Retinal pigment epithelial cell (primary cell): ENCODE measurements at regions not wholly inside any gene's neighbourhood (a gene's known extent, or its start where the extent isn't known, plus 50 kb on each side); places are given as distances from the start of the nearest gene placed in this dataset.
"Not testable (repeated sequence)": the region's sequence is repeated elsewhere in the genome, so short reads cannot be mapped to it uniquely, and the experiment has no call there.

ENCODE experiments used
- DNase-seq: peaks from one replicate; pipeline ENCODE4 v3.0.0-alpha.2; 2010; ENCODE audit warnings: low read depth
- H3K4me3 ChIP-seq: 2 replicates; pipeline ENCODE4 v1.5.1; 2011; ENCODE audit warnings: mild to moderate bottlenecking, low read length, control low read depth, moderate library complexity
- TF ChIP-seq, protein P1 (sequence below): conservative IDR thresholded peaks from 2 replicates; pipeline ENCODE4 v1.5.1; 2011; ENCODE audit warnings: low read depth, low read length, control low read depth, inconsistent platforms

DNA sequence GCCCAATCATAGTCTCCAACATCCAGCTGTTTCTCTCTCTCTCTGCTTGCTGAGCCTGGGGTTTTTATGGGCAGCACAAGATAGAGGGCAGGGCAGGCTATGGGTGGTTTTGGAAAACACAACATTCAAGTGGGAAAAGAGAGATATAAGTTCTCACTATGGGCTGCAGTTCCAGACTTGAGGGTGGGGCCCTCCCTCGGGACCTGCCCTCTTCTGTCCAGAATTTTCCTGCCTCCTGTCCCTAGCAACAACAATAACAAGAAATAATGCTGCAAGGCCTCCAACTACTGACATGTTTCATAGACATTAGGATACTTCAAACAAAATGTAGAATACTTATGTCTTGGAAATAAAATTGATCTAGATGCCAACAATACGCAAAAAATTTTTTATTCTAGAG, 107.8 kb downstream of the C18orf54 start:
- no peak overlapping the region for H3K4me3 ChIP-seq
- DNase-seq, result no peak
- TF ChIP-seq, protein P1, sequence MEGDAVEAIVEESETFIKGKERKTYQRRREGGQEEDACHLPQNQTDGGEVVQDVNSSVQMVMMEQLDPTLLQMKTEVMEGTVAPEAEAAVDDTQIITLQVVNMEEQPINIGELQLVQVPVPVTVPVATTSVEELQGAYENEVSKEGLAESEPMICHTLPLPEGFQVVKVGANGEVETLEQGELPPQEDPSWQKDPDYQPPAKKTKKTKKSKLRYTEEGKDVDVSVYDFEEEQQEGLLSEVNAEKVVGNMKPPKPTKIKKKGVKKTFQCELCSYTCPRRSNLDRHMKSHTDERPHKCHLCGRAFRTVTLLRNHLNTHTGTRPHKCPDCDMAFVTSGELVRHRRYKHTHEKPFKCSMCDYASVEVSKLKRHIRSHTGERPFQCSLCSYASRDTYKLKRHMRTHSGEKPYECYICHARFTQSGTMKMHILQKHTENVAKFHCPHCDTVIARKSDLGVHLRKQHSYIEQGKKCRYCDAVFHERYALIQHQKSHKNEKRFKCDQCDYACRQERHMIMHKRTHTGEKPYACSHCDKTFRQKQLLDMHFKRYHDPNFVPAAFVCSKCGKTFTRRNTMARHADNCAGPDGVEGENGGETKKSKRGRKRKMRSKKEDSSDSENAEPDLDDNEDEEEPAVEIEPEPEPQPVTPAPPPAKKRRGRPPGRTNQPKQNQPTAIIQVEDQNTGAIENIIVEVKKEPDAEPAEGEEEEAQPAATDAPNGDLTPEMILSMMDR, result no peak

DNA sequence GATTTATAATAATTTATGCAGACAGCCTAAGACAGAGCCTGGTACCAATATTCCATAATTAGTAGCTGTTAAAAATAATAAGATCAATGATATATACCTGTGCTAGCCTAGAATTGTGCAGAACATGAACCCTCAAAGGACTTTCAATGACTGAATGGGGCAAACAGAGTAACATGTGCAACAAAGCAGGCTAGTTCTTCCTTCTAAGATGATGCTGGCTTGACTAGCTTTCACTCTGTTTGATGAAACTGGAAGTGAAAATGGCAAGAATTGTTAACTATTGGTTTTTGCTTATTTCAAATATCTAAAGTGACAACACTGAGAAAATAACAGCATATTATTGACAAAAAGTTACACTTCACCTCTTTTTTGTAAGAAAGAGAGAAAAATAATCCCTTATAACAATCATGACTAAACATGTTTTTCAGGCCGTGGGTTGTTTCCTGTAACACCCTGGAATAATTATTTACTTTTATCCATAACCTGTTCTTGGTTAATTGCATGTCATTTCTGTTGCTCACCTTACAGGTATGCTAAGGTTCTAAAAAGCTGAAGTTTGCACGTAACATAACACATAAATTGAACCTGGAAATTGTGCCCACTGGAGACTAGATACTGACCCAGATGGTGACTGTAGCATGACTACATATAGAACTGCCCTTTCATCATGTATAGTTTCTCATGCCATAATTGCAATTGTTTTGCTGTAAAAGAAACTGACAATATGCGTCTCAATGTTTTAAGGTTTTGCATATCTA, 108.7 kb downstream of the C18orf54 start:
- no peak for DNase-seq
- H3K4me3 ChIP-seq, result no peak overlapping the region
- TF ChIP-seq, protein P1, result no peak

DNA sequence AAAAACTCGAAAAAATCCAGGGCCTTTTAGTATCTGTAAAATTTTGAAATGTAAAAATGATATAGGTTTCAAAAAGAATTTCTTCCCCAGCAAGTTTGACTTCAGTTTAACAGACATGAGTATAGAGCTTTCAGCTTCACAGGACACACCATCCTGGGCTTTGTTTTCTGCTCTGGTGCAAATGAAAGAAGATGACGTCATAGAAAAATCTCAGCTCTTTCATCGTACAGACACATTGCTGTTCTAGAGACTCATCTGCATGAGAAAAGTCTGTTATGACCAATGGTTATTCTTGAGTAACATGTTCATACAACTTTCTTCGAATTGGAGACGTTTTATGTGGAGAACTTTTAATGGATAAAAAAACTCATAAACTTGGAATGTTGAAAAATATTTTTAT, 111.7 kb upstream of the DYNAP start:
- no peak overlapping the region for H3K4me3 ChIP-seq
- DNase-seq, result no peak
- TF ChIP-seq, protein P1, result no peak

DNA sequence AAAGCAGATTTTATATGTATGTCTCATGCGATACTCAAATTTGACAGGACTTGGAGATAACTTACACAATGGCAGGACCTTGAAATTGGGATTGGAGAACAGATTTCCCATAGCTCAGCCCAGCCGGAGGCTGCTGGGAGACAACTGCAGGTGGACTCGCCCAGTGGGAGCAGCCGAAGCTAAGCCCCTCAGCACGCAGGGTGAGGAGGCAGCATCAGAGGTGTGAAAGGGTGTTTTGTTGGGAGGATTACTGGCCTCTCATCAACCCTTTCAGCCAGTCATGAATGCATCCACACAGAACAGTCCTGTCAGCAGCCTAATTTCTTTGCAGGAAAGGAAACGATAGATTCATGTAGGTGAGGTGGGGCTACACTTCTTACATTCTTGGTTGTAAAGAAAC, 110.4 kb upstream of the DYNAP start:
- TF ChIP-seq, protein P1, result no peak
- no peak for DNase-seq
- no peak overlapping the region for H3K4me3 ChIP-seq

DNA sequence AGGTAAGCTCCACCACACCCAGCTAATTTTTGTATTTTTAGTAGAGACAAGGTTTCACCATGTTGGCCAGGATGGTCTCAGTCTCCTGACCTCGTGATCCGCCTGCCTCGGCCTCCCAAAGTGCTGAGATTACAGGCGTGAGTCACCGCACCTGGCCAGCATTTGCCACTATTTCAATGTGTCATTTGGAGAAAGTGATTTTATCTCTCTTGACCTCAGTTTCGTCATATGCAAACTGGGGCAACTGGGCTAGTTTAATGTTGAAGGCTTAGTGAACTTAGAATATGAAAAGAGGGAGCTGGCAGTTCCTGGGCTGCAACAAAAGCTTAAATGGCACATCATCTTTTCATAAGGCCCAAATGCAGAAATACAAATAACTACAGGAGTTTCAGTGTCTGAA, 88.6 kb upstream of the DYNAP start:
- not testable (repeated sequence) for DNase-seq, H3K4me3 ChIP-seq

DNA sequence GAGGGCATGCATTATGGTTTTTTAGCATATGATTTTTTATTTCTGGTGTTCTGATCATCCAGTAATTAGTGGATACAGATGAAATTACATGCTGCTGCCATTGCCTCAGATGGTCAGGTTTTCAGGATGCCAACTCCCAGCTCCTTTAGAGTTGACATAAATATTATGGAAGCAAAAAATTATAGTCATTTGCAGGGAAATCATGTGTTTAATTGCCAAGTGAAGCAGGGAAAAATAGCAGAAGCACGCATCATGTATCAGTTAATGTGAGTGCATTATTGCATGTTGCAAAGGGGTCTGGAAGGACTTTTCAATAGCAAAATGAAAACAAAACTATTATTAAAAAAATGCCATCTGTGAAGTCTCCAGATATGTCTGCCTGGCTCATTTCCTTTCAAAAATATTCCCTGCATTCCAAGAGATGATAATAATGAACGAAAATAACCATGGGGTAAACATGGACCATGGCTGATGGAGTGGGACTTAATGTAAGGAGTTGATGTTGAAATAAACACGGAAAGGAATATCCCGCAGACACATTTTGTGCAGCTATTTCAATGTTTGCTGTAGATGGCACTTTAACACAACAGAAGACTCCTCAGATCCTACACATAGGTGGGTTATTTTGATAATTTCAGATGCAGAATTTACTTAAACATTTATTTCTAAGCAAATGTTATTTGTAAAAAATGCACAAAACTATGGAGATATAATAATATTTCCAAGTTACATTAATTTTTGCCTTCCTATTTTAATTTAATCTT, 87.7 kb upstream of the DYNAP start:
- TF ChIP-seq, protein P1, result no peak
- H3K4me3 ChIP-seq, result no peak overlapping the region
- no peak for DNase-seq

DNA sequence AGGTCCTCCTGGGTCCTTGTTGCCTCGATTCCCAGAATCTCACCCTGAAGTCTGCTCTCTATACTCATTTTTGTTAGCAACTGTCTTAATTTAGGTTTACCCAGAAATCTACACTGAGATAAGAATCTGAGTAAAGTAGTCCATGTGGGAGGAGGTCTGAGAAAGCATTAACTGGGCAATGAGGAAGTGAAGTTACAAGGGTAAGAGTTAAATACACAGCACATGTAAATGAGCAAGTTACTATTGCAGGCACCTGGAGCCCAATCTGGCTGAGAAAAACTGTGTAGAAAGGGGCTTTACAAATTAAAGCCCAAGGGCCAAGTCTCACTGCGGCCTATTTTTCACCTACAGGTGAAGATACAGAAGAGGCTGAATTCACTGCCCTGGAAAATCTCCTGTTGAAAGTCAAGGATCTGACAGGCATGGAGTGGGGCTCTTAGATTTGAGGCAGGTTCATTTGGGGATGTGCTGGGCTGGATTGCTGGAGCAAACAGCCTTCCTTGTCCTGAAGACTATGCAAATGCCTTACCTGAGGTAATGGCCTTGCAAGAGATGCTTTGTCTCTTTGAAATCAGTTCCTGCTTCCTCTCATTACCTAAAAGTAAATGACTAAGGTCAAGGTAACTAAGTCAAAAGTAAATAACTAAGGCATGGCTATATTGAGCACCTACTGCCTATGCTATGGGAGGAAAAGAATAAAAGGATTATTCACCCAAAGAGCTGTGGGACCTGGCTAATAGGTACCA, 84.4 kb upstream of the DYNAP start:
- DNase-seq, result no peak
- TF ChIP-seq, protein P1, result no peak
- H3K4me3 ChIP-seq, result no peak overlapping the region
